Hematopoietic multipotent progenitor cell treated with erythropoietin and hydrocortisone succinate and interleukin-3 and kit ligand, for 15 days (in vitro differentiated cells): ENCODE measurements at regions not wholly inside any gene's neighbourhood (a gene's known extent, or its start where the extent isn't known, plus 50 kb on each side); places are given as distances from the start of the nearest gene placed in this dataset.
"Not testable (repeated sequence)": the region's sequence is repeated elsewhere in the genome, so short reads cannot be mapped to it uniquely, and the experiment has no call there.

Experiments used
- DNase-seq: peaks from one replicate; pipeline ENCODE4 v3.0.0-alpha.2; 2015; ENCODE audit warnings: low spot score

GRCh38 chr22:19662049-19662684 is 52.1 kb upstream of the SEPTIN5 start:
- DNase-seq, result not testable (repeated sequence)

GRCh38 chr22:19663286-19663815 is 51.0 kb upstream of the SEPTIN5 start:
- DNase-seq, result no peak

- no peak for DNase-seq
Observed at GRCh38 chr22:19663821-19664355, 50.4 kb upstream of the SEPTIN5 start.

GRCh38 chr22:19664406-19664805 is 49.9 kb upstream of the SEPTIN5 start:
- no peak for DNase-seq
